Body of pancreas (tissue), 4 donors: ENCODE measurements at regions not wholly inside any gene's neighbourhood (a gene's known extent, or its start where the extent isn't known, plus 50 kb on each side); places are given as distances from the start of the nearest gene placed in this dataset.

ENCODE experiments used
- ATAC-seq: fragments of 150-250 bp; one replicate; pipeline ENCODE4 v1.9.1; 2016
- DNase-seq, 4 donors: peaks; one replicate each; pipeline ENCODE4 v3.0.0-alpha.2; 2019
- H3K27ac ChIP-seq, 4 donors: fragments of 200-600 bp; sonication (generic); 1 replicate in 3 of 4; 2 replicates in 1 of 4; pipeline versions ENCODE4 v1.5.1 to v1.6.1; 2016 to 2019; ENCODE audit warnings: mild to moderate bottlenecking in 1 of 4, mixed read lengths in 1 of 4, moderate library complexity in 1 of 4
- H3K27me3 ChIP-seq, 2 donors: fragments of 200-600 bp; sonication (generic); one replicate each; pipeline ENCODE4 v1.6.0; 2016; ENCODE audit warnings: mild to moderate bottlenecking in 1 of 2
- H3K36me3 ChIP-seq, 2 donors: fragments of 200-600 bp; sonication (generic); replicated peaks in 1 of 2; 2 replicates each; pipeline ENCODE4 v1.5.1; 2016; ENCODE audit warnings: low read depth in 2 of 2; ENCODE audit not compliant: insufficient read depth in 1 of 2
- H3K4me1 ChIP-seq: fragments of 200-600 bp; sonication (generic); one replicate; pipeline ENCODE4 v1.6.0; 2016
- H3K4me3 ChIP-seq, 2 donors: fragments of 200-600 bp; sonication (generic); 1 replicate in 1 of 2; 2 replicates in 1 of 2; pipeline ENCODE4 v1.5.1; 2016 to 2019
- H3K9me3 ChIP-seq, 3 donors: fragments of 200-600 bp; sonication (generic); 1 replicate in 2 of 3; 2 replicates in 1 of 3; pipeline ENCODE4 v1.5.1; 2016
- CTCF ChIP-seq, 7 experiments: fragments of 450-650 bp in 4 of 7; fragments of 200-600 bp in 3 of 7; sonication (generic) in 3 of 7; IDR thresholded peaks; one replicate each; pipeline ENCODE4 v1.5.1; 2016 to 2019; ENCODE audit warnings: antibody characterized with exemption in 7 of 7
- POLR2A ChIP-seq, 3 donors: fragments of 450-650 bp; IDR thresholded peaks; one replicate each; pipeline ENCODE4 v1.6.1; 2016; ENCODE audit warnings: antibody characterized with exemption in 3 of 3, mild to moderate bottlenecking in 2 of 3
- WGBS, 2 donors: methylation state at CpG; one replicate each; pipeline ENCODE4 v1.1.5; 2017; 5-methylcytosine and 5-hydroxymethylcytosine counted together
- intact Hi-C: fragments of 100-400 bp; cut with DNase I; formaldehyde crosslinking; loops from one replicate; pipeline ENCODE4 v1.15.1; 2023

- no peaks in the 10 kb centered on the region for H3K9me3 ChIP-seq
- H3K4me3 ChIP-seq = no peak overlapping the region
- DNase-seq (no peak), ATAC-seq (no peak)
- no peaks in the 10 kb centered on the region for H3K36me3 ChIP-seq
- no peak overlapping the region for H3K27ac ChIP-seq
- H3K4me1 ChIP-seq = no peaks in the 10 kb centered on the region
- intact Hi-C loops = no loop called here
- no peaks in the 10 kb centered on the region for H3K27me3 ChIP-seq
- 79 to 95% methylated on average over 2 of the region's 2 CpGs for WGBS, 2 donors
- no peak for TF ChIP-seq CTCF (IDR thresholded peaks at IDR 0.05)
- TF ChIP-seq POLR2A (IDR thresholded peaks at IDR 0.05) = no peak
These were observed 588.8 kb downstream of the PRELID2 start for GRCh38 chr5:145246379-145246778.

- no peaks in the 10 kb centered on the region for H3K4me1 ChIP-seq
- no peaks in the 10 kb centered on the region for H3K36me3 ChIP-seq
- WGBS, 2 donors = 75 to 76% methylated on average over 5 of the region's 5 CpGs
- TF ChIP-seq POLR2A (IDR thresholded peaks at IDR 0.05) (no peak), CTCF (IDR thresholded peaks at IDR 0.05) (no peak)
- H3K4me3 ChIP-seq = no peak overlapping the region
- no peak overlapping the region for H3K27ac ChIP-seq
- intact Hi-C loops = no loop called here
- H3K27me3 ChIP-seq = no peaks in the 10 kb centered on the region
- H3K9me3 ChIP-seq = no peaks in the 10 kb centered on the region
- ATAC-seq = no peak
- no peak for DNase-seq
These were observed 589.8 kb downstream of the PRELID2 start for GRCh38 chr5:145245354-145245753.

- ATAC-seq = no peak
- no peak overlapping the region for H3K27ac ChIP-seq
- intact Hi-C loops = no loop called here
These were observed 590.4 kb downstream of the PRELID2 start for GRCh38 chr5:145244788-145245187.

GRCh38 chr5:145244251-145244650, 590.9 kb downstream of the PRELID2 start:
- TF ChIP-seq CTCF (IDR thresholded peaks at IDR 0.05) = no peak
- no peak for TF ChIP-seq POLR2A (IDR thresholded peaks at IDR 0.05)
- no peaks in the 10 kb centered on the region for H3K9me3 ChIP-seq
- no peaks in the 10 kb centered on the region for H3K27me3 ChIP-seq
- intact Hi-C loops = no loop called here
- H3K36me3 ChIP-seq = no peaks in the 10 kb centered on the region
- H3K27ac ChIP-seq = no peak overlapping the region
- 86 to 90% methylated on average over 4 of the region's 4 CpGs for WGBS, 2 donors
- H3K4me3 ChIP-seq = no peak overlapping the region
- DNase-seq (no peak), ATAC-seq (no peak)
- no peaks in the 10 kb centered on the region for H3K4me1 ChIP-seq

More at GRCh38 chr5:145244788-145245187, 590.4 kb downstream of the PRELID2 start:
- 75 to 77% methylated on average over 2 of the region's 2 CpGs for WGBS, 2 donors
- Histone ChIP-seq H3K4me3 (no peak overlapping the region), H3K4me1 (no peaks in the 10 kb centered on the region), H3K27me3 (no peaks in the 10 kb centered on the region), H3K9me3 (no peaks in the 10 kb centered on the region), H3K36me3 (no peaks in the 10 kb centered on the region)
- no peak for TF ChIP-seq CTCF (IDR thresholded peaks at IDR 0.05)
- no peak for TF ChIP-seq POLR2A (IDR thresholded peaks at IDR 0.05)
- DNase-seq = no peak

GRCh38 chr5:145243016-145243415, 592.1 kb downstream of the PRELID2 start:
- ATAC-seq = no peak
- intact Hi-C loops = no loop called here
- TF ChIP-seq CTCF (IDR thresholded peaks at IDR 0.05) (no peak), POLR2A (IDR thresholded peaks at IDR 0.05) (no peak)
- Histone ChIP-seq H3K27me3 (no peaks in the 10 kb centered on the region), H3K4me3 (no peak overlapping the region), H3K36me3 (no peaks in the 10 kb centered on the region), H3K27ac (no peak overlapping the region), H3K4me1 (no peaks in the 10 kb centered on the region), H3K9me3 (no peaks in the 10 kb centered on the region)
- no peak for DNase-seq
- 87 to 97% methylated on average over 2 of the region's 2 CpGs for WGBS, 2 donors
